ENCODE measurements at regions not wholly inside any gene's neighbourhood (a gene's known extent, or its start where the extent isn't known, plus 50 kb on each side); places are given as distances from the start of the nearest gene placed in this dataset.

GRCh38 chr17:77449908-77450741 lies 309.4 kb downstream of the SEC14L1 start:
- Mint-ChIP-seq H3K36me3 (peaks cover 0 to 53% (median 18%) of the 10 kb centered on the region in 5 donors), H3K27me3 (no peaks in the 10 kb centered on the region), H3K4me1 (peaks cover 34 to 77% (median 50%) of the 10 kb centered on the region in 7 donors), H3K27ac (peak overlapping the region; percentile 90 to 100 (median 99)), H3K4me3 (peak overlapping the region; percentile 92 to 100 (median 98)), H3K9me3 (peaks cover 0 to 5% (median 0%) of the 10 kb centered on the region in 11 donors)
- peak overlapping the region; percentile 92 for H3K27ac ChIP-seq (ENCODE audit: low read depth, low read length)
- H3K27me3 ChIP-seq (ENCODE audit: control insufficient read depth in 2 of 2, insufficient read depth in 2 of 2, low read length in 2 of 2): no peaks in the 10 kb centered on the region
- H3K4me3 ChIP-seq (ENCODE audit: low read length): peak overlapping the region; percentile 77
- peaks cover 43 to 50% of the 10 kb centered on the region in 2 donors for H3K4me1 ChIP-seq (ENCODE audit: control insufficient read depth in 2 of 2, insufficient read depth in 2 of 2, low read length in 2 of 2)
- DNase-seq: peak in 1 of 9 donors; percentile 81
- peaks cover 0 to 34% (median 0%) of the 10 kb centered on the region in 3 experiments for H3K36me3 ChIP-seq (ENCODE audit: control insufficient read depth in 2 of 3, insufficient read depth in 3 of 3, low read length in 3 of 3)
- intact Hi-C loops (cut with micrococcal nuclease): loop anchor here (2.0 to 10.0 kb wide), 8 partner anchors 15 to 1305 kb away; partner anchors contain the start of genes TMC8 (in 2 of the 2), MFSD11 (in 1 of the 2) and SRSF2 (in 1 of the 2)
- no peaks in the 10 kb centered on the region for H3K9me3 ChIP-seq (ENCODE audit: control insufficient read depth in 2 of 3, low read length in 3 of 3)
- no peak for ATAC-seq
- POLR2A ChIA-PET: interaction anchor here (0.6 to 61.0 kb wide), 9 partner anchors 9 to 1436 kb away, joined by 3 to 3353 read pairs (median 42); no protein-coding TSS in a partner anchor
- CTCF ChIA-PET: interaction anchor here (0.9 to 3.3 kb wide), 4 partner anchors 10 to 20 kb away, joined by 3 to 19 read pairs (median 10); no protein-coding TSS in a partner anchor

DNA sequence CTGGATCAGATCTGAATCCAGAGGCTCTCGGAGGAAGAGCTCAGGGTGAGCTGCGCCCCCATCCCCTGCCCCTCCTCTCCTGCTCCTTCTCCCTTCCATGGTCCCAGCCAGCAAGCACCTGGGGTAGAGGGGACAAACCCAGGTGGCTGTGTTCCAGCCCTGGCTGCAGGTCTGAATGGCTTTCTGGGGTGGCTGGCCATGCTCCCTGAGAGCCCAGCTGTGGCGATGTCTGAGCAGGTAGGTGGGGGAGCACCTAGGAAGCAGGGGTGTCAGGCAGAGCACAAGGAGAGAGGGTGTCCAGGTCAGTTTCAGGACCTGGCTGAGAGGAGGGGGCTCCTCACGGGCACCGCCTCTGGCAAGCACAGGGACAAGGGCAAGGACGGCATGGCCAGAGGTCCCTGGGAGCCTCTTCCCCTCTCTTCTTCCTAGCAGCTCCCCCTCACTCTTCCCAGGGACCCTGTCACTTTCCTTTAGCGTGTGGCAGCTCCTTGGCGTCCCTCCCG lies 310.0 kb downstream of the SEC14L1 start:
- intact Hi-C loops (cut with micrococcal nuclease): loop anchor here (1.0 to 5.0 kb wide), 6 partner anchors 9 to 802 kb away; partner anchors contain the start of gene TMC8 (in 1 of the 2)
- H3K4me1 ChIP-seq (ENCODE audit: control insufficient read depth in 2 of 2, insufficient read depth in 2 of 2, low read length in 2 of 2): peaks cover 37 to 44% of the 10 kb centered on the region in 2 donors
- peaks cover 35 to 75% (median 43%) of the 10 kb centered on the region in 7 donors for H3K4me1 Mint-ChIP-seq
- H3K4me3 Mint-ChIP-seq: peak overlapping the region; percentile 92 to 100 (median 98)
- H3K4me3 ChIP-seq (ENCODE audit: low read length): peak overlapping the region; percentile 77
- H3K9me3 ChIP-seq (ENCODE audit: control insufficient read depth in 2 of 3, low read length in 3 of 3): no peaks in the 10 kb centered on the region
- POLR2A ChIA-PET: interaction anchor here (0.6 to 61.0 kb wide), 8 partner anchors 9 to 677 kb away, joined by 3 to 3353 read pairs (median 48); no protein-coding TSS in a partner anchor
- no peaks in the 10 kb centered on the region for H3K27me3 Mint-ChIP-seq
- DNase-seq (no peak), ATAC-seq (no peak)
- peak overlapping the region; percentile 90 to 100 (median 98) for H3K27ac Mint-ChIP-seq
- no peaks in the 10 kb centered on the region for H3K9me3 Mint-ChIP-seq
- H3K36me3 Mint-ChIP-seq: peaks cover 5 to 59% (median 24%) of the 10 kb centered on the region in 5 donors
- CTCF ChIA-PET: interaction anchor here (0.9 to 4.5 kb wide), 5 partner anchors 7 to 50 kb away, joined by 3 to 21 read pairs (median 17); no protein-coding TSS in a partner anchor
- peak overlapping the region; percentile 92 for H3K27ac ChIP-seq (ENCODE audit: low read depth, low read length)
- peaks cover 0 to 41% (median 0%) of the 10 kb centered on the region in 3 experiments for H3K36me3 ChIP-seq (ENCODE audit: control insufficient read depth in 2 of 3, insufficient read depth in 3 of 3, low read length in 3 of 3)
- H3K27me3 ChIP-seq (ENCODE audit: control insufficient read depth in 2 of 2, insufficient read depth in 2 of 2, low read length in 2 of 2): no peaks in the 10 kb centered on the region

GRCh38 chr17:77451245-77451893 lies 310.6 kb downstream of the SEC14L1 start:
- H3K27me3 Mint-ChIP-seq: no peaks in the 10 kb centered on the region
- H3K4me1 Mint-ChIP-seq: peaks cover 31 to 73% (median 37%) of the 10 kb centered on the region in 7 donors
- peak; percentile 75 for ATAC-seq
- peak overlapping the region; percentile 93 to 100 (median 98) for H3K27ac Mint-ChIP-seq
- H3K36me3 Mint-ChIP-seq: peaks cover 5 to 58% (median 26%) of the 10 kb centered on the region in 5 donors
- Histone ChIP-seq H3K4me3 (ENCODE audit: low read length) (peak overlapping the region; percentile 77), H3K4me1 (ENCODE audit: control insufficient read depth in 2 of 2, insufficient read depth in 2 of 2, low read length in 2 of 2) (peaks cover 31 to 40% of the 10 kb centered on the region in 2 donors), H3K36me3 (ENCODE audit: control insufficient read depth in 2 of 3, insufficient read depth in 3 of 3, low read length in 3 of 3) (peaks cover 0 to 41% (median 0%) of the 10 kb centered on the region in 3 experiments), H3K27me3 (ENCODE audit: control insufficient read depth in 2 of 2, insufficient read depth in 2 of 2, low read length in 2 of 2) (no peaks in the 10 kb centered on the region), H3K9me3 (ENCODE audit: control insufficient read depth in 2 of 3, low read length in 3 of 3) (no peaks in the 10 kb centered on the region), H3K27ac (ENCODE audit: low read depth, low read length) (peak overlapping the region; percentile 92)
- POLR2A ChIA-PET: interaction anchor here (0.6 to 61.0 kb wide), 14 partner anchors 8 to 722 kb away, joined by 3 to 3353 read pairs (median 8); partner anchors contain the start of gene TMC8
- CTCF ChIA-PET: interaction anchor here (0.6 to 4.5 kb wide), 7 partner anchors 7 to 70 kb away, joined by 3 to 21 read pairs (median 5); no protein-coding TSS in a partner anchor
- DNase-seq: peak in 8 of 9 donors; percentile 64 to 82 (median 74)
- intact Hi-C loops (cut with micrococcal nuclease): loop anchor here (1.0 to 5.0 kb wide), 6 partner anchors 10 to 801 kb away; partner anchors contain the start of gene TMC8 (in 1 of the 2)
- no peaks in the 10 kb centered on the region for H3K9me3 Mint-ChIP-seq
- peak overlapping the region; percentile 92 to 100 (median 98) for H3K4me3 Mint-ChIP-seq

- POLR2A ChIA-PET: interaction anchor here (0.6 to 61.0 kb wide), 14 partner anchors 8 to 723 kb away, joined by 3 to 3353 read pairs (median 5); partner anchors contain the start of genes TMC8 and TNRC6C
- Mint-ChIP-seq H3K36me3 (peaks cover 5 to 59% (median 26%) of the 10 kb centered on the region in 5 donors), H3K27ac (peak overlapping the region; percentile 93 to 100 (median 98)), H3K9me3 (no peaks in the 10 kb centered on the region), H3K27me3 (no peaks in the 10 kb centered on the region), H3K4me3 (peak overlapping the region; percentile 92 to 100 (median 98)), H3K4me1 (peaks cover 23 to 70% (median 29%) of the 10 kb centered on the region in 7 donors)
- no peaks in the 10 kb centered on the region for H3K9me3 ChIP-seq (ENCODE audit: control insufficient read depth in 2 of 3, low read length in 3 of 3)
- intact Hi-C loops (cut with micrococcal nuclease): loop anchor here (1.0 to 5.0 kb wide), 6 partner anchors 11 to 800 kb away; partner anchors contain the start of gene TMC8 (in 1 of the 2)
- H3K36me3 ChIP-seq (ENCODE audit: control insufficient read depth in 2 of 3, insufficient read depth in 3 of 3, low read length in 3 of 3): peaks cover 0 to 43% (median 0%) of the 10 kb centered on the region in 3 experiments
- peaks cover 27 to 40% of the 10 kb centered on the region in 2 donors for H3K4me1 ChIP-seq (ENCODE audit: control insufficient read depth in 2 of 2, insufficient read depth in 2 of 2, low read length in 2 of 2)
- DNase-seq (peak in 2 of 9 donors; percentile 15 to 36), ATAC-seq (no peak)
- H3K27ac ChIP-seq (ENCODE audit: low read depth, low read length): peak overlapping the region; percentile 92
- H3K27me3 ChIP-seq (ENCODE audit: control insufficient read depth in 2 of 2, insufficient read depth in 2 of 2, low read length in 2 of 2): no peaks in the 10 kb centered on the region
- CTCF ChIA-PET: interaction anchor here (0.6 to 4.5 kb wide), 9 partner anchors 8 to 71 kb away, joined by 3 to 21 read pairs (median 4); no protein-coding TSS in a partner anchor
- H3K4me3 ChIP-seq (ENCODE audit: low read length): peak overlapping the region; percentile 77
Measured at GRCh38 chr17:77451894-77452852, 311.4 kb downstream of the SEC14L1 start.

- CTCF ChIA-PET: interaction anchor here (0.6 to 4.5 kb wide), 16 partner anchors 9 to 1823 kb away, joined by 3 to 21 read pairs (median 4); no protein-coding TSS in a partner anchor
- Histone ChIP-seq H3K4me1 (ENCODE audit: control insufficient read depth in 2 of 2, insufficient read depth in 2 of 2, low read length in 2 of 2) (peaks cover 29 to 47% of the 10 kb centered on the region in 2 donors), H3K36me3 (ENCODE audit: control insufficient read depth in 2 of 3, insufficient read depth in 3 of 3, low read length in 3 of 3) (peaks cover 0 to 48% (median 0%) of the 10 kb centered on the region in 3 experiments), H3K4me3 (ENCODE audit: low read length) (peak overlapping the region; percentile 77), H3K9me3 (ENCODE audit: control insufficient read depth in 2 of 3, low read length in 3 of 3) (no peaks in the 10 kb centered on the region), H3K27me3 (ENCODE audit: control insufficient read depth in 2 of 2, insufficient read depth in 2 of 2, low read length in 2 of 2) (no peaks in the 10 kb centered on the region), H3K27ac (ENCODE audit: low read depth, low read length) (peak overlapping the region; percentile 92)
- Mint-ChIP-seq H3K4me1 (peaks cover 22 to 71% (median 29%) of the 10 kb centered on the region in 7 donors), H3K27ac (peak overlapping the region; percentile 93 to 100 (median 98)), H3K36me3 (peaks cover 5 to 65% (median 30%) of the 10 kb centered on the region in 5 donors), H3K27me3 (no peaks in the 10 kb centered on the region), H3K9me3 (no peaks in the 10 kb centered on the region), H3K4me3 (peak overlapping the region; percentile 92 to 100 (median 98))
- ATAC-seq (peak; percentile 55), DNase-seq (peak in 6 of 9 donors; percentile 61 to 74 (median 67))
- POLR2A ChIA-PET: interaction anchor here (0.7 to 61.0 kb wide), 17 partner anchors 7 to 677 kb away, joined by 4 to 3353 read pairs (median 5); partner anchors contain the start of genes TMC8 and TNRC6C
- intact Hi-C loops (cut with micrococcal nuclease): loop anchor here (1.0 to 5.0 kb wide), 5 partner anchors 8 to 799 kb away; partner anchors contain the start of gene TMC8 (in 1 of the 2)
Measured at GRCh38 chr17:77453613-77454241, 313.0 kb downstream of the SEC14L1 start.
